GM12801 (cell line): ENCODE measurements at regions not wholly inside any gene's neighbourhood (a gene's known extent, or its start where the extent isn't known, plus 50 kb on each side); places are given as distances from the start of the nearest gene placed in this dataset.

ENCODE experiments used
- TF ChIP-seq, protein P1 (sequence below): IDR thresholded peaks from one replicate; pipeline ENCODE4 v1.5.1; 2011; ENCODE audit warnings: control low read depth; ENCODE audit not compliant: insufficient read length; ENCODE audit errors: extremely low read depth

DNA sequence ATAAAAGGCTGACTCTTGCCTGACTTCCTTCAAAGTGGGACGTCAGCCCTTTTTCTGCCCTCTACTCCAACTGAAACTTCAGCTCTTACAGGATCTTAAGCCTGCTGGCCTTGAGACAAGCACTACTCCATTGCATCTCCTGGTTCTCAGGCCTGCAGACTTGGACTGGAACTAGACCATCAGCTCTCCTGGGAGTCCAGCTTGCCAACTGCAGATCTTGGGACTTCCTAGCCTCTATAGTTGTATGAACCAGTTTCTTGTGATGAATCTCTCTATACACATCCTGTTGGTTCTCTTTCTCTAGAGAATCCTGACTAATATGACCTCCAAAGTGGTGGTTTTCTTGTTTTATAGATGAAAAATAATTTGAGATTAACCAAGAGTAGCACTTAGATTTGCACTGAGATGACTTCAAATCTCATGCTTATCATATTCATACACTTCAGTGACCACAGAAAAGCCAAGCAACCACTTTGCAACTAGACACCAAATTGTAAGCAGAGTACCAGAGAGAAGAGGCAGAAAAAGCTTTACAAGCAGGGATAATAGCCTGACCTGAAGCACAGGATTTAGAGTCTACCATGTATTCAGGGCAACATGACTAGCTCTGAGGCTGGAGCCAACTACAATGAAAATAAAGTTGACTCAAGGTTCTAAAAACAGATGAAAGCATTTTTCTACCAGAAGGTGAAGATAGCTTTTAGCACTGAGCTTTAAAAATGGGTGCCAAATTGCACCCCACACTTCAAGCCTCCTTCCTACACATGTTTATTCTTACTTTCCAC is 661.3 kb upstream of the USP24 start:
- TF ChIP-seq, protein P1, sequence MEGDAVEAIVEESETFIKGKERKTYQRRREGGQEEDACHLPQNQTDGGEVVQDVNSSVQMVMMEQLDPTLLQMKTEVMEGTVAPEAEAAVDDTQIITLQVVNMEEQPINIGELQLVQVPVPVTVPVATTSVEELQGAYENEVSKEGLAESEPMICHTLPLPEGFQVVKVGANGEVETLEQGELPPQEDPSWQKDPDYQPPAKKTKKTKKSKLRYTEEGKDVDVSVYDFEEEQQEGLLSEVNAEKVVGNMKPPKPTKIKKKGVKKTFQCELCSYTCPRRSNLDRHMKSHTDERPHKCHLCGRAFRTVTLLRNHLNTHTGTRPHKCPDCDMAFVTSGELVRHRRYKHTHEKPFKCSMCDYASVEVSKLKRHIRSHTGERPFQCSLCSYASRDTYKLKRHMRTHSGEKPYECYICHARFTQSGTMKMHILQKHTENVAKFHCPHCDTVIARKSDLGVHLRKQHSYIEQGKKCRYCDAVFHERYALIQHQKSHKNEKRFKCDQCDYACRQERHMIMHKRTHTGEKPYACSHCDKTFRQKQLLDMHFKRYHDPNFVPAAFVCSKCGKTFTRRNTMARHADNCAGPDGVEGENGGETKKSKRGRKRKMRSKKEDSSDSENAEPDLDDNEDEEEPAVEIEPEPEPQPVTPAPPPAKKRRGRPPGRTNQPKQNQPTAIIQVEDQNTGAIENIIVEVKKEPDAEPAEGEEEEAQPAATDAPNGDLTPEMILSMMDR = no peak

DNA sequence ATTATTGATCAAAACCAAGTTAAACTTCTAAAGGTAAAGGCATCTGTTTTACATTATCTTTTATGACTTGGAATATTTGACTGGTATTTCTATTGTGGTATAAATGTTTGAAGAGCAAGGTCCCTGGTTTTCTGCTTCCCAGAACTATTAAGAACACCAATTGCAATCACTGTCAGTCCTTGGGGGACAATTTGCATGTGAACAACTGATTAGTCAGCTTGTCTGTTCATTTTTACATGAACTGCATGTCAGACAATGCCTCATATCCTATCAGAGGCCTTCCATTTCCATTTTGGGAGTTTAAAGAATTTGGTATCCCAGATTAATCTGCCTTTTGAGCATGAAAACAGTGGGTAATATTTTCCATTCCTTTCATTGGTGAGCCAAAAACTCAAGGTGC is 654.9 kb upstream of the USP24 start:
- TF ChIP-seq, protein P1 = no peak

DNA sequence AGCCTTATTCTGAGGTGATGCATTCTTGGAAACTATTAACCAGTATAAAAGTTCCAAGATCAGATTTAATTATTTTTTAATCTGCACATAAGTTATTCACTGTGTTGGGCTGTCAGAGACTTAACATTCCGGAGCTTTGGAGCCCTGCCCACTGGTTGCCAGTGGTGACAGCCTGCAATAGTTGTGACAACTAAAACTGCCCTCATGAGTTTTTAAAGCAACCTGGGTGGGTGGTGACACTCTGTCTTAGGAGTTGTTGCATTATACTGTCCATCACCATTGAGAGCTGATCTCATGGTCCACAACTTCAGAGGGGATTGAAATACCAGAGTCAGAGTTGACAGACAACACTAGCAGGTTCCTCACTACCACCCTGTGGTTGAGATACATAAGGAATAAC is 653.9 kb upstream of the USP24 start:
- TF ChIP-seq, protein P1 = no peak

DNA sequence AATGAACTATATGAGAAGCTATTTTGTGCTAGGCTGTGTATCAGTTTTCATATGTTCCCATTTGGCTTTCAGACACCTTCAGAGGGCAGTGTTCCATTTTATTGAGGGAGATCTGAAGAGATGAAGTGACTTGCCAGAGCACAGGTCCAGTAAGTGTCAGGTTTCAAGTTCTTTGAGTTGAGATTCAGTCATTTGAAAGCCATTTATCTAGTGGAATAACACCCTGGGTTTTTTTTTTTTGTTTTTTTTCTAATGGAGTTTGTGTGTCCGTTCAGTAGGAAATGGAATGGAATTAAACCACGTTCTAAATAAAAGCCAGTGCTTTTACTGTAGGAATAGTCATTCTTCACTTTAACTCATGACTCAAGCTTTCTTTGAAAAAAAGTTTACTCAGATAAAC is 652.9 kb upstream of the USP24 start:
- TF ChIP-seq, protein P1 = no peak

DNA sequence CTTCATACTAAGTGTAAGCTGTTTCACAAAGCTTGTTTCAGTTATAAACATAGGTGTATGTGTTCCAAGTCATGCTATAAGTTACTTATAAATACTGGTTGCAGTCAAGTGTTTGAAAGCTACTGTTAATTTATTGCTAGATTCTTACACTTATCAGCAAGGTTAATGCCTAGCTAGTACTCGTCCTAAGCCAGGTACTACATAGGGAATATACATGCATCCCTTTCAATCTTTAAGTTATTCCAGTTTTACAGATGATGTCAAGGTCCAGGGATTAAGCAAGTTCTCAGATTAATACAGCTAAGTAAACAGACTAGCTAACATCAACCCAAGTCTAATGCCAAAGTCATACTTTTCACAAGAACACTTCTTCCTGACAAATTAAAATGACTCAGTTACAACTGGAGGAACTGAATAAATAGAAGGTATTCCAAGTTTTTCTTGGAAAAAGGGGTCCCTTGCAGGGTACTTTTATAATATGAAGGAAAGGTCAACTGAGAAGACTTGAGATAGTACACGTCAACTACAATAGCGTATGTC is 652.2 kb upstream of the USP24 start:
- TF ChIP-seq, protein P1 = no peak

DNA sequence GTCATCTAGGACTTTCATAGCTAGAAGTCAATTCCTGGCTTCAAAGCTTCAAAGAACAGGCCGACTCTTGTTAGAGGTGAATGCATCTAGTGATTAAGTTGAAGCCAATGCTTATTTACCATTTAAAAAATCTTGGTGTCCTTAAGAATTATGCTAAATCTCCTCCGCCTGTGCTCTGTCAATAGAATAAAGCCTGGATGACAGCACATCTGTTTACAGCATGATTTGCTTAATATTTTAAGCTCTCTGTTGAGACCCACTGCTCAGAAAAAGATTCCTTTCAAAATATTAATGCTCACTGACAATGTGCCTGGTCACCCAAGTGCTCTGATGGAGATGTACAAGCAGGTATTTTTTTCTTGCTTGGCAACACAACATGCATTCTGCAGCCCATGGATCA is 649.1 kb upstream of the USP24 start:
- TF ChIP-seq, protein P1 = no peak

DNA sequence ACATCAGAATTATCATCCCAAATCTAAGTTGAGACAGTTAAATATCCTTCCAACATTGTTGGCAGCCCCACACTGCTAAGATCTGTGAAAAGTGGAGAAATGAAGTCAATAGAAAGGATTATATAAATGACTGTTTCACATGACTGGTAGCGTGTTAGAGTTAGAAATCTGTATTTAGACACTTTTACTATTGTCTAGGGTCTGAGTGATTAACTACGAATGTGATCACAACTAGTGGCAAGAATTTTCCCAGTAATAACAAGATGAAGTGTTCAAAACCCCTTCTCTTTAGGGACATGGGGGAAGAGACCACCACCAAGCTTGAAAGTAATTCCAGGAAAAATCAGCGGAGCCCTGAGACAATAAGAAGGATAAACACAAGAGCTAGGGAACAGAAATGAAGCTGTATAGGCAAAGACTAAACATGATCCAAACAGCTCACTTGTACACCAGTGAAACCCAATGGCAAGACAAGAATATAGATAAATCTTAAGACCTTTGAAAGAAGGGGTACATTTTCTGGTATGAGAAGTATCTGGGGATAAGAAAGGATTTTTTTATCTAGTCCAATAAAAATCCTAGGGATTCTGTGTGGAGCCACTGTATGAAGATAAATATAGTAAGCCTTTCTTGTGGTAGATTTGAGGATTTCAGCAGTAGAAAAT is 646.6 kb upstream of the USP24 start:
- TF ChIP-seq, protein P1 = no peak
